ENCODE measurements at regions not wholly inside any gene's neighbourhood (a gene's known extent, or its start where the extent isn't known, plus 50 kb on each side); places are given as distances from the start of the nearest gene placed in this dataset.

DNA sequence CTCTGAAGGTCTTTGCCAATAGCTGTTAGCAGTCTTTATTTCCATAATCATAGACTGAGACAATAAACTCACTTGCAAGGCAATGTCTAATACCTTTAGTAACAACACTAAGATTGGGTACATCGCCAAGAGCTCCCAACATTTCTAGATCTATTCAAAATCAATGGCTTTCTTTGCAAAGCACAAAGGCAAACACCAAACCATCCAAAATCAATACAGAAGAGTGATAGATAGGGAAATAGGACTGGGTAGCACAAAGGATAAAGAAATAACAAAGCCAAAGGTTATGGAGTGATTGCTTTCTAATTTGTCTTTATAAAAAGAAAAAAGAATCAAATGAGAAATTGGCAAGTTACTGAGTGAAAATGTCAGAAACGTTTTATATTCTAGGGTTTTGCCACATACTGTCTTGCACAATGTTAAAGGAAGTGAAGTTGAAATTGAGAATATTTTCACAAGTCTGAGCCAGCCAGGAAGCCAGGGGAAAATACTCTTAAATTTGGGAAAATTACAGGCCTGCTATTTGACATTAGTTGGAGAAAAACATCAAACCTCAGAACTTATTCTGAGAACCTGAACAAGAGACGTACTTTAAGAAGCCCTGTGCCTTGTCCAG lies 53.3 kb upstream of the LHFPL2 start:
- TF ChIP-seq, protein P1, sequence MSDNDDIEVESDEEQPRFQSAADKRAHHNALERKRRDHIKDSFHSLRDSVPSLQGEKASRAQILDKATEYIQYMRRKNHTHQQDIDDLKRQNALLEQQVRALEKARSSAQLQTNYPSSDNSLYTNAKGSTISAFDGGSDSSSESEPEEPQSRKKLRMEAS (IDR thresholded peaks at IDR 0.05) = no peak
- TF ChIP-seq EGR1 (IDR thresholded peaks at IDR 0.05) (no peak), CREB1 (IDR thresholded peaks at IDR 0.05; ENCODE audit: low read depth) (no peak), TAF1 (IDR thresholded peaks at IDR 0.05; ENCODE audit: low read depth) (no peak)
- TF ChIP-seq, protein P2, sequence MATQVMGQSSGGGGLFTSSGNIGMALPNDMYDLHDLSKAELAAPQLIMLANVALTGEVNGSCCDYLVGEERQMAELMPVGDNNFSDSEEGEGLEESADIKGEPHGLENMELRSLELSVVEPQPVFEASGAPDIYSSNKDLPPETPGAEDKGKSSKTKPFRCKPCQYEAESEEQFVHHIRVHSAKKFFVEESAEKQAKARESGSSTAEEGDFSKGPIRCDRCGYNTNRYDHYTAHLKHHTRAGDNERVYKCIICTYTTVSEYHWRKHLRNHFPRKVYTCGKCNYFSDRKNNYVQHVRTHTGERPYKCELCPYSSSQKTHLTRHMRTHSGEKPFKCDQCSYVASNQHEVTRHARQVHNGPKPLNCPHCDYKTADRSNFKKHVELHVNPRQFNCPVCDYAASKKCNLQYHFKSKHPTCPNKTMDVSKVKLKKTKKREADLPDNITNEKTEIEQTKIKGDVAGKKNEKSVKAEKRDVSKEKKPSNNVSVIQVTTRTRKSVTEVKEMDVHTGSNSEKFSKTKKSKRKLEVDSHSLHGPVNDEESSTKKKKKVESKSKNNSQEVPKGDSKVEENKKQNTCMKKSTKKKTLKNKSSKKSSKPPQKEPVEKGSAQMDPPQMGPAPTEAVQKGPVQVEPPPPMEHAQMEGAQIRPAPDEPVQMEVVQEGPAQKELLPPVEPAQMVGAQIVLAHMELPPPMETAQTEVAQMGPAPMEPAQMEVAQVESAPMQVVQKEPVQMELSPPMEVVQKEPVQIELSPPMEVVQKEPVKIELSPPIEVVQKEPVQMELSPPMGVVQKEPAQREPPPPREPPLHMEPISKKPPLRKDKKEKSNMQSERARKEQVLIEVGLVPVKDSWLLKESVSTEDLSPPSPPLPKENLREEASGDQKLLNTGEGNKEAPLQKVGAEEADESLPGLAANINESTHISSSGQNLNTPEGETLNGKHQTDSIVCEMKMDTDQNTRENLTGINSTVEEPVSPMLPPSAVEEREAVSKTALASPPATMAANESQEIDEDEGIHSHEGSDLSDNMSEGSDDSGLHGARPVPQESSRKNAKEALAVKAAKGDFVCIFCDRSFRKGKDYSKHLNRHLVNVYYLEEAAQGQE (IDR thresholded peaks at IDR 0.05; ENCODE audit: low read depth) = no peak
